ENCODE measurements at regions not wholly inside any gene's neighbourhood (a gene's known extent, or its start where the extent isn't known, plus 50 kb on each side); places are given as distances from the start of the nearest gene placed in this dataset.

DNA sequence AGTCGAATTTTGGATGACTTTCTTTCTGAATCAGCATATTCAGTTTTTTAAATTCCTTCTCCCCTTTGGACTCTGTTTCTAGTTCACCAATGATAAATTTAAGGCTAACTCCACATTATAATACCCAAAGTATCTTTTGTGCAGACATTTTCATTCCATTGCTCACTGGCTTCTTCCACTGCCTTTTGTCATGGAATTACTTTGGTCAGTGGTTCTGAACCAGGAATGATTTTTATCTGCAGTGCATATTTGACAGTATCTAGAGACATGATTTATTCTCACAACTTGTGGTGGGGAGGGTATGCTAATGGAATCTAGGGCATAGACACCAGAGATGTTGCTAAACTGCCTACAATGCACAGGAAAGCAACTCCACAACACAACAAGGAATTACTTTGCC lies 234.4 kb upstream of the PRKD1 start:
- Histone ChIP-seq H3K79me1 (replicated peaks; ENCODE audit: low read length, poor library complexity, severe bottlenecking) (no peaks in the 10 kb centered on the region), H2AK5ac (ENCODE audit: low read length, severe bottlenecking) (no peak overlapping the region), H3K27me3 (ENCODE audit: control insufficient read depth in 1 of 2, insufficient read depth in 1 of 2, low read length in 2 of 2) (no peaks in the 10 kb centered on the region), H3K4me1 (ENCODE audit: control insufficient read depth, insufficient read depth, low read depth, low read length) (no peaks in the 10 kb centered on the region), H2BK5ac (ENCODE audit: low read depth, low read length, poor library complexity, severe bottlenecking) (no peak overlapping the region), H2BK12ac (ENCODE audit: low read length in 2 of 2) (no peak overlapping the region), H3K27ac (ENCODE audit: low read length, poor library complexity, severe bottlenecking) (no peak overlapping the region), H3K14ac (ENCODE audit: low read length in 2 of 2) (no peak overlapping the region), H2BK120ac (ENCODE audit: low read depth, low read length) (no peak overlapping the region), H4K91ac (ENCODE audit: low read length) (no peak overlapping the region), H2BK15ac (ENCODE audit: low read depth, poor library complexity, severe bottlenecking) (no peak overlapping the region), H3K4ac (ENCODE audit: low read depth in 1 of 2, low read length in 2 of 2) (no peak overlapping the region), H3K4me3 (ENCODE audit: insufficient read depth in 1 of 2, low read depth in 1 of 2, low read length in 2 of 2) (no peak overlapping the region), H4K8ac (ENCODE audit: low read length) (no peak overlapping the region), H2AFZ (ENCODE audit: low read depth, low read length) (no peak overlapping the region), H3K4me2 (ENCODE audit: low read length, poor library complexity, severe bottlenecking) (no peak overlapping the region), H3K18ac (ENCODE audit: low read depth in 1 of 2, low read length in 2 of 2) (no peak overlapping the region), H3K23ac (ENCODE audit: low read length in 2 of 2) (no peak overlapping the region), H3K9ac (ENCODE audit: low read length) (no peak overlapping the region), H3K36me3 (ENCODE audit: control insufficient read depth in 1 of 2, insufficient read depth in 2 of 2, low read depth in 1 of 2, low read length in 2 of 2) (no peaks in the 10 kb centered on the region), H3K9me3 (ENCODE audit: control insufficient read depth, low read length) (no peaks in the 10 kb centered on the region)
- WGBS: 7% methylated on average over 1 of the region's 1 CpG
- DNase-seq: no peak

DNA sequence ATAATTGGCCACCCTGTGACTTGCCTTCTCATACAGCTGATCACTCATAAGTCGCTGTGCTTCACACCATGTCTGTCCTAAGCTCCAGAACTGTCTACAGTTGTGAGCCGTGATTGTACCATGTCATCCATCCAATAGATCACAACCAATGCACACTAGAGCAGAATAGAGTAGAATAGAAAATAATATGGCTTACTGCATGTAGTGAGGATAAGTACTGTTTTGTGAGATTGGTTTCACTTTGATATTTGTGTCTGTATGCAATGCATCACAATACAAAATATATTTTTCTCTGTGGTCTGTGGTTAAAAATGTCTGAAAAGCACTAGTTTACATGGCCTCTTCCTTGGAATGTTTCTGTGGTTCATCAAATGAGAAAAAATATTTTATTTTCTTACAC lies 237.6 kb upstream of the PRKD1 start:
- Histone ChIP-seq H3K9me3 (ENCODE audit: control insufficient read depth, low read length) (peaks cover 12% of the 10 kb centered on the region), H2AFZ (ENCODE audit: low read depth, low read length) (no peak overlapping the region), H2AK5ac (ENCODE audit: low read length, severe bottlenecking) (no peak overlapping the region), H3K27ac (ENCODE audit: low read length, poor library complexity, severe bottlenecking) (no peak overlapping the region), H2BK120ac (ENCODE audit: low read depth, low read length) (no peak overlapping the region), H3K4me2 (ENCODE audit: low read length, poor library complexity, severe bottlenecking) (no peak overlapping the region), H3K27me3 (ENCODE audit: control insufficient read depth in 1 of 2, insufficient read depth in 1 of 2, low read length in 2 of 2) (no peaks in the 10 kb centered on the region), H3K14ac (ENCODE audit: low read length in 2 of 2) (no peak overlapping the region), H3K4me1 (ENCODE audit: control insufficient read depth, insufficient read depth, low read depth, low read length) (no peaks in the 10 kb centered on the region), H3K79me1 (replicated peaks; ENCODE audit: low read length, poor library complexity, severe bottlenecking) (no peaks in the 10 kb centered on the region), H4K91ac (ENCODE audit: low read length) (no peak overlapping the region), H3K4me3 (ENCODE audit: insufficient read depth in 1 of 2, low read depth in 1 of 2, low read length in 2 of 2) (no peak overlapping the region), H3K36me3 (ENCODE audit: control insufficient read depth in 1 of 2, insufficient read depth in 2 of 2, low read depth in 1 of 2, low read length in 2 of 2) (no peaks in the 10 kb centered on the region), H3K9ac (ENCODE audit: low read length) (no peak overlapping the region), H3K23ac (ENCODE audit: low read length in 2 of 2) (no peak overlapping the region), H3K4ac (ENCODE audit: low read depth in 1 of 2, low read length in 2 of 2) (no peak overlapping the region), H2BK12ac (ENCODE audit: low read length in 2 of 2) (no peak overlapping the region), H4K8ac (ENCODE audit: low read length) (no peak overlapping the region), H2BK5ac (ENCODE audit: low read depth, low read length, poor library complexity, severe bottlenecking) (no peak overlapping the region), H2BK15ac (ENCODE audit: low read depth, poor library complexity, severe bottlenecking) (no peak overlapping the region), H3K18ac (ENCODE audit: low read depth in 1 of 2, low read length in 2 of 2) (no peak overlapping the region)
- no peak for DNase-seq
- 91% methylated on average over 1 of the region's 2 CpGs for WGBS

DNA sequence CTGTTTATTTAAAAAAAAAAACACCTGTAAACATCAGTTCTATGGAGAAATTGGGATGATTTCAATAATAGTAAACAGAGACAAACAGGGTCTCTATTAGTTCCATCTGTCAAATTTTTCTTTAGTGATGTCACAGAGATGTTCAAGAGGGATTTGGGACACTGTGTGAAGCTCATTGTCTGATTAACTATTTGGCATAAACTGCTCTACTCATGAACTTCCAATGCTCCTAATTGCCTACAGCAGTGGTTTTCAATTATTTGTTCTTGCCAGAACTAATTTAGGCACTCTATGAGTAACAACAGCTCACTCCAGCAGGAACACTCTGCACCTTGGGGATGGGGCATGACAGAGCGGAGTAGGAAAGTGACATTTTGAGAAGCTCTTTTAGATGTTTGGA lies 250.1 kb upstream of the PRKD1 start:
- Histone ChIP-seq H3K18ac (ENCODE audit: low read depth in 1 of 2, low read length in 2 of 2) (no peak overlapping the region), H3K36me3 (ENCODE audit: control insufficient read depth in 1 of 2, insufficient read depth in 2 of 2, low read depth in 1 of 2, low read length in 2 of 2) (no peaks in the 10 kb centered on the region), H2BK120ac (ENCODE audit: low read depth, low read length) (no peak overlapping the region), H3K9me3 (ENCODE audit: control insufficient read depth, low read length) (no peaks in the 10 kb centered on the region), H2BK12ac (ENCODE audit: low read length in 2 of 2) (no peak overlapping the region), H3K79me1 (replicated peaks; ENCODE audit: low read length, poor library complexity, severe bottlenecking) (no peaks in the 10 kb centered on the region), H3K14ac (ENCODE audit: low read length in 2 of 2) (no peak overlapping the region), H3K27me3 (ENCODE audit: control insufficient read depth in 1 of 2, insufficient read depth in 1 of 2, low read length in 2 of 2) (no peaks in the 10 kb centered on the region), H2AK5ac (ENCODE audit: low read length, severe bottlenecking) (no peak overlapping the region), H2BK15ac (ENCODE audit: low read depth, poor library complexity, severe bottlenecking) (no peak overlapping the region), H3K23ac (ENCODE audit: low read length in 2 of 2) (no peak overlapping the region), H2AFZ (ENCODE audit: low read depth, low read length) (no peak overlapping the region), H4K91ac (ENCODE audit: low read length) (no peak overlapping the region), H3K27ac (ENCODE audit: low read length, poor library complexity, severe bottlenecking) (no peak overlapping the region), H3K4me1 (ENCODE audit: control insufficient read depth, insufficient read depth, low read depth, low read length) (no peaks in the 10 kb centered on the region), H3K4ac (ENCODE audit: low read depth in 1 of 2, low read length in 2 of 2) (no peak overlapping the region), H4K8ac (ENCODE audit: low read length) (no peak overlapping the region), H3K4me2 (ENCODE audit: low read length, poor library complexity, severe bottlenecking) (no peak overlapping the region), H3K4me3 (ENCODE audit: insufficient read depth in 1 of 2, low read depth in 1 of 2, low read length in 2 of 2) (no peak overlapping the region), H3K9ac (ENCODE audit: low read length) (no peak overlapping the region), H2BK5ac (ENCODE audit: low read depth, low read length, poor library complexity, severe bottlenecking) (no peak overlapping the region)
- DNase-seq: no peak
- 100% methylated on average over 1 of the region's 1 CpG for WGBS

DNA sequence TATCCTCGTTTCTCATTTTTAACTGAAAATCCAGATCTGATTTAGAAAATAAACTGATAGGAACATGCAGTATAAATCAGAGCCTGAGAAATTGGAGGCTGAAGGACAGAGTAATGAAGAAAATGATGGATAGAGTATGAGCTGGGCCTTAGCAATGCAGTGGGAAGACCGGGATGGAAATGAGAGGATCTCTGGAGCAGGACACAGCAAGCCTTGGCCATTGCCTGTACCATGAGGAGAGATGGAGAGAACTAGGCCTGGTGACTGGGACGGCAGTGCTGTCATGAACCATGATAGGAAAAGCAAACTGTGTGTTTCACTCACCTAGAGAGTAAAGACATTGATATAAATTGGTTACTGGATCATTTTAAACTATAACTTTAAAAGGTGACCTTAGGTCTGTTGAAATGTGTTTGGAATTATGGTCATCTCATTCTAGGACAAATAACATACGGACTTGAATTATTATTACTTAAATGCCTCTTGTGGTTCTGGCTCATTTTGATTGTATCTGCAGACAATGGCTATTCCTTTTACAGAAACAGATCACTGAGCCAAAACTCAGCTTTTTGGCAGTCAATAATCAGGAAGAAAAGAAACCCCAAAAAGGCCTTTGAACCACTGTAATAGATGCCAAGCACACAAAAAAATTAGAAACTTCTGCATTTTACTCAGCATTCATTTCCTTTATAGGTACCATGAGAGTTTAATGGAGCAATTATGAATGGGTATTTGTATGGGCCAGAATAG lies 251.9 kb upstream of the PRKD1 start:
- Histone ChIP-seq H2AK5ac (ENCODE audit: low read length, severe bottlenecking) (no peak overlapping the region), H2BK12ac (ENCODE audit: low read length in 2 of 2) (no peak overlapping the region), H3K4me3 (ENCODE audit: insufficient read depth in 1 of 2, low read depth in 1 of 2, low read length in 2 of 2) (no peak overlapping the region), H3K79me1 (replicated peaks; ENCODE audit: low read length, poor library complexity, severe bottlenecking) (no peaks in the 10 kb centered on the region), H4K8ac (ENCODE audit: low read length) (no peak overlapping the region), H3K4me1 (ENCODE audit: control insufficient read depth, insufficient read depth, low read depth, low read length) (no peaks in the 10 kb centered on the region), H3K27me3 (ENCODE audit: control insufficient read depth in 1 of 2, insufficient read depth in 1 of 2, low read length in 2 of 2) (no peaks in the 10 kb centered on the region), H4K91ac (ENCODE audit: low read length) (no peak overlapping the region), H3K27ac (ENCODE audit: low read length, poor library complexity, severe bottlenecking) (no peak overlapping the region), H3K4me2 (ENCODE audit: low read length, poor library complexity, severe bottlenecking) (no peak overlapping the region), H3K4ac (ENCODE audit: low read depth in 1 of 2, low read length in 2 of 2) (no peak overlapping the region), H2BK5ac (ENCODE audit: low read depth, low read length, poor library complexity, severe bottlenecking) (no peak overlapping the region), H3K23ac (ENCODE audit: low read length in 2 of 2) (no peak overlapping the region), H3K9ac (ENCODE audit: low read length) (peak overlapping the region; percentile 60), H3K36me3 (ENCODE audit: control insufficient read depth in 1 of 2, insufficient read depth in 2 of 2, low read depth in 1 of 2, low read length in 2 of 2) (no peaks in the 10 kb centered on the region), H3K14ac (ENCODE audit: low read length in 2 of 2) (no peak overlapping the region), H2AFZ (ENCODE audit: low read depth, low read length) (no peak overlapping the region), H2BK15ac (ENCODE audit: low read depth, poor library complexity, severe bottlenecking) (no peak overlapping the region), H3K9me3 (ENCODE audit: control insufficient read depth, low read length) (no peaks in the 10 kb centered on the region), H2BK120ac (ENCODE audit: low read depth, low read length) (no peak overlapping the region), H3K18ac (ENCODE audit: low read depth in 1 of 2, low read length in 2 of 2) (no peak overlapping the region)
- 86% methylated on average over 2 of the region's 4 CpGs for WGBS
- no peak for DNase-seq
